ENCODE measurements at regions not wholly inside any gene's neighbourhood (a gene's known extent, or its start where the extent isn't known, plus 50 kb on each side); places are given as distances from the start of the nearest gene placed in this dataset.
A peak's percentile ranks its signal among the peaks of the same experiment; 100 is the strongest.

DNA sequence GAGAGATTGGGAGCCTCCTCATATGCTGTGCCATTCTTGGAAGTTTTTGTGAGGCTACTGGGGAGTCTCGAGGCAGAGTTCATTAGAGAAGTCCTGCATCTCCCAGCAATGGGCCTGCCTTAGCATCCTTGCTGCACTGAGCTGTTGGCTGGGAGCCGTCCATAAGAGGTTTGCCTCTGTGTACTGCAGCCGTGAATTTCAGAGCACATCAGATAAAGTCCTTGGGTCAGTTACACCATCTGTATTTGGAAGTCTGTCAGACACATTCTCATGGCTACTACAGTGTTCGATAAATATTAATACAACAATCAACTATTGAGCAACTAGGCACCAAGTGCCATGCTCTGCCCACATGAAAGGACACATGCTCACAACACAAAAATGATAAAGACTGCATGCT, 100.5 kb upstream of the SEC61G start:
- intact Hi-C loops (cut with DNase I) = no loop called here
- Histone ChIP-seq H3K4me3 (no peak overlapping the region), H3K36me3 (no peaks in the 10 kb centered on the region), H3K4me1 (no peaks in the 10 kb centered on the region), H3K27ac (no peak overlapping the region), H3K9me3 (no peaks in the 10 kb centered on the region), H3K27me3 (ENCODE audit: low read depth) (no peaks in the 10 kb centered on the region)
- ATAC-seq = peak; percentile 65 to 69
- TF ChIP-seq, protein P1, sequence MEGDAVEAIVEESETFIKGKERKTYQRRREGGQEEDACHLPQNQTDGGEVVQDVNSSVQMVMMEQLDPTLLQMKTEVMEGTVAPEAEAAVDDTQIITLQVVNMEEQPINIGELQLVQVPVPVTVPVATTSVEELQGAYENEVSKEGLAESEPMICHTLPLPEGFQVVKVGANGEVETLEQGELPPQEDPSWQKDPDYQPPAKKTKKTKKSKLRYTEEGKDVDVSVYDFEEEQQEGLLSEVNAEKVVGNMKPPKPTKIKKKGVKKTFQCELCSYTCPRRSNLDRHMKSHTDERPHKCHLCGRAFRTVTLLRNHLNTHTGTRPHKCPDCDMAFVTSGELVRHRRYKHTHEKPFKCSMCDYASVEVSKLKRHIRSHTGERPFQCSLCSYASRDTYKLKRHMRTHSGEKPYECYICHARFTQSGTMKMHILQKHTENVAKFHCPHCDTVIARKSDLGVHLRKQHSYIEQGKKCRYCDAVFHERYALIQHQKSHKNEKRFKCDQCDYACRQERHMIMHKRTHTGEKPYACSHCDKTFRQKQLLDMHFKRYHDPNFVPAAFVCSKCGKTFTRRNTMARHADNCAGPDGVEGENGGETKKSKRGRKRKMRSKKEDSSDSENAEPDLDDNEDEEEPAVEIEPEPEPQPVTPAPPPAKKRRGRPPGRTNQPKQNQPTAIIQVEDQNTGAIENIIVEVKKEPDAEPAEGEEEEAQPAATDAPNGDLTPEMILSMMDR (IDR thresholded peaks at IDR 0.05) = no peak
- DNase-seq = no peak

DNA sequence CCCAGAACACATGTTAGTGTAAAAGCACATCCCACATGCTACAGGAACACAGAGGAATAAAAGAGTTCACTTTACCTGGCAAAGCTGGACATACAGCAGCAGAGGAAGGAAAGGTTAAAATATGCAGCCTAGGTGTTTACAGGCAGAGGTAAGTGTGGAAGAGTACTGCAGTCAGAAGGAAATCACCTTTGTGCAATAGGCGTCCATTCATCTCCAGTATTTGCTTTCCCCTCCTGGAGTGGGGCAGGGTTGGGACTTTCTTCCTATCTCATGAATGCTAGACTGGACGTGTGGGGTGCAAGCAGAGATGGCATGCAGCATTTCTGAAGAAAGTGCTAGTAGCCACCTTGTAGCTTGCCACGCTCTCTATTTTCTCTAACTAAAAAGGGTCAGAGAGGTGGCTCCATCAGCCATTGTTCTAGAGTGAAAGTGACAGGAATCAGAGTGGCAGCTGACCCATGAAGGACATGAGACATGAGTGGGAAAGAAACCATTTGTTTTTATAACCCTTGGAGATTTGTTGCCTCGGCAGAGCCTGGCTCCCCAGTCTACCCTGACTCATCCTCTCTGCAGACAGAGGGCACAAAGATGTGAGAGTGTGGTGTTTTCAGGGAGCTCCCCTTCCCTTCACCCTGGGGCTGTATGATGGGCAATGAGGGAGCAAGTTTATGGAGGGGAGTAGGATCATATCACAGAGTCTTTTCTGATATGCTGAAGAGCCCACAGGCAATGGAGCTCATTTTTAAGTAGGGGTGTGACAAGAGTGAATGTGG, 101.2 kb upstream of the SEC61G start:
- DNase-seq (no peak), ATAC-seq (peak; percentile 67 to 70)
- TF ChIP-seq, protein P1 (IDR thresholded peaks at IDR 0.05) = no peak

DNA sequence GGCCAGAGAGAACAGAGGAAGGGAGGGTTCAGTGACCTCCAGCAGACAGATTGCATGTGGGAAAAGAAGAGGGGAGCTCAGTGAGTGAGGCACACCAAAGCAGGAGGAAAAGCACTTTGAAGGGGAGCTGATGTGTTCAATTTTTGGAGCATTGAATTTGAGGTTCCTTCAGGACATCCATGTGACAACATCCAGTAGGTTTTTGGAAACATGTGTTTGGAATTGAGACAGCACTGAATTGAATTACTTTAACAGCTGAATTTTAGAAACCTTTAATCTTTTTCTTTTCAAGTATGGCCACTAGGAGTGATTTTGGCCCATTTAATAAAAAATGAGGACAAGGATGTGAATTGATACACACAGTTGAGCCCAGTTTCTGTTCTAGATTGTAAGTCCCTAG, 101.8 kb upstream of the SEC61G start:
- TF ChIP-seq, protein P1 (IDR thresholded peaks at IDR 0.05) = no peak
- Histone ChIP-seq H3K27me3 (ENCODE audit: low read depth) (no peaks in the 10 kb centered on the region), H3K9me3 (no peaks in the 10 kb centered on the region), H3K4me3 (no peak overlapping the region), H3K36me3 (no peaks in the 10 kb centered on the region), H3K4me1 (no peaks in the 10 kb centered on the region), H3K27ac (no peak overlapping the region)
- DNase-seq (no peak), ATAC-seq (no peak)
- intact Hi-C loops (cut with DNase I) = no loop called here

More for the DNA sequence above, 101.2 kb upstream of the SEC61G start:
- no peaks in the 10 kb centered on the region for H3K36me3 ChIP-seq
- no peak overlapping the region for H3K4me3 ChIP-seq
- no peaks in the 10 kb centered on the region for H3K9me3 ChIP-seq
- no peaks in the 10 kb centered on the region for H3K27me3 ChIP-seq (ENCODE audit: low read depth)
- no peak overlapping the region for H3K27ac ChIP-seq
- intact Hi-C loops (cut with DNase I) = no loop called here
- no peaks in the 10 kb centered on the region for H3K4me1 ChIP-seq

DNA sequence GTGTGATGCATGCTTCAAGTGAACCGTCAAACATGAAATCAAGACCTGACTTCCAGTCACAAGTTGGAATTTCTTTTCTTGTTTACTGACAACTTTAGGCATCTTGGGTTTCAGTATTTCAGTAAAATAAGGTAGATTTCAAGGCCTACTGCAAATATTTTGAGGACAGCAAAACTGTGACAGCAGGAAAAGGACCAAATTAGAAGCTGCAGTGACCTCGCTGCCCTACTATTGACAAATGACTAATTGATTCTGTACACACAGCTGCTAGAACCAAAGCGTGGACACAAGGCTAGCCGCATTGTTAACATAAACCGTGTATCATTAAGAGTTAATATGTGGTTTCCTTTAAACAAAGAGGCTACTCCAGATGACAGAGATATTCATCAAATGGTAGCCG, 105.7 kb upstream of the SEC61G start:
- Histone ChIP-seq H3K27ac (no peak overlapping the region), H3K9me3 (no peaks in the 10 kb centered on the region), H3K4me3 (no peak overlapping the region), H3K27me3 (ENCODE audit: low read depth) (no peaks in the 10 kb centered on the region), H3K36me3 (no peaks in the 10 kb centered on the region), H3K4me1 (no peaks in the 10 kb centered on the region)
- ATAC-seq (no peak), DNase-seq (no peak)
- intact Hi-C loops (cut with DNase I) = no loop called here
- TF ChIP-seq, protein P1 (IDR thresholded peaks at IDR 0.05) = no peak

DNA sequence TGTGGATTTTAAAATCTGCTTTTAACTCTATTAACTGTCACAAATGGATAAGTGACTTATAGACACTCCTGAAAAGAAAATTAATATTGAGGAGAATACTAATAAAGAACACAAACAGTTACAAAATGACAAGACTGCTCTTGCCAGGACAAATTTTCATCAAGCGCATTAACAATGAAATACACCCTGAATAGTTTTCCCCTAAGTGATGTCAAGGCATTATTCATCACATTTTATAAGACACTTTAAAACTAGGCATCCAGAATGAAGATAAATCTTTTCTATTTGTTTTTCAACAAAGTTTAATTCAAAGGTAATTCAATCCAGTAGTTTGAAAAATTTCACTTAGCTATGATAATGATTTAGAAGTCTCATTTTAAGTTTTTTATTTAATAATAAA, 110.5 kb upstream of the SEC61G start:
- Histone ChIP-seq H3K4me1 (no peaks in the 10 kb centered on the region), H3K27me3 (ENCODE audit: low read depth) (no peaks in the 10 kb centered on the region), H3K9me3 (no peaks in the 10 kb centered on the region), H3K36me3 (no peaks in the 10 kb centered on the region), H3K4me3 (no peak overlapping the region), H3K27ac (no peak overlapping the region)
- TF ChIP-seq, protein P1 (IDR thresholded peaks at IDR 0.05) = no peak
- DNase-seq = no peak
- intact Hi-C loops (cut with DNase I) = no loop called here
- no peak for ATAC-seq

All from lower lobe of right lung (tissue), 2 donors.